NCI-H82 treated with DMSO at 0.1 percent for 48 hours (cell line): ENCODE measurements at regions not wholly inside any gene's neighbourhood (a gene's known extent, or its start where the extent isn't known, plus 50 kb on each side); places are given as distances from the start of the nearest gene placed in this dataset.

ENCODE experiments used
- DNase-seq: peaks from one replicate; lab custom pipeline; 2025; ENCODE audit not compliant: unreplicated experiment; lab: John Stamatoyannopoulos, UW

- DNase-seq: no peak
Observed at GRCh38 chr21:23543333-23543732, 2063.9 kb downstream of the MRPL39 start.

GRCh38 chr21:23542097-23542496 is 2065.2 kb downstream of the MRPL39 start:
- no peak for DNase-seq

- DNase-seq: no peak
Observed at GRCh38 chr21:23541571-23541970, 2065.7 kb downstream of the MRPL39 start.

- DNase-seq: peak; percentile 67
Observed at GRCh38 chr21:23534850-23535249, 2072.4 kb downstream of the MRPL39 start.

GRCh38 chr21:23531444-23531843 is 2075.8 kb downstream of the MRPL39 start:
- DNase-seq: no peak

GRCh38 chr21:23524685-23525084 is 2082.6 kb downstream of the MRPL39 start:
- no peak for DNase-seq

- no peak for DNase-seq
Observed at GRCh38 chr21:23522751-23523150, 2084.5 kb downstream of the MRPL39 start.

GRCh38 chr21:23507501-23507900 is 2099.8 kb downstream of the MRPL39 start:
- no peak for DNase-seq

GRCh38 chr21:23496729-23497128 is 2110.6 kb downstream of the MRPL39 start:
- no peak for DNase-seq

GRCh38 chr21:23488245-23488644 is 2119.0 kb downstream of the MRPL39 start:
- DNase-seq: no peak

- DNase-seq: no peak
Observed at GRCh38 chr21:23480591-23481270, 2126.6 kb downstream of the MRPL39 start.

GRCh38 chr21:23478381-23478780 is 2128.9 kb downstream of the MRPL39 start:
- no peak for DNase-seq

- no peak for DNase-seq
Observed at GRCh38 chr21:23475281-23476219, 2131.7 kb downstream of the MRPL39 start.

GRCh38 chr21:23471877-23472276 is 2135.4 kb downstream of the MRPL39 start:
- DNase-seq: no peak

- DNase-seq: no peak
Observed at GRCh38 chr21:23463365-23463764, 2143.9 kb downstream of the MRPL39 start.

- no peak for DNase-seq
Observed at GRCh38 chr21:23455676-23456075, 2151.6 kb downstream of the MRPL39 start.

- no peak for DNase-seq
Observed at GRCh38 chr21:23452384-23453083, 2154.7 kb downstream of the MRPL39 start.

- DNase-seq: peak; percentile 30
Observed at GRCh38 chr21:23445307-23445706, 2162.0 kb downstream of the MRPL39 start.

- DNase-seq: no peak
Observed at GRCh38 chr21:23438081-23438480, 2169.2 kb downstream of the MRPL39 start.

GRCh38 chr21:23402929-23403520 is 2204.3 kb downstream of the MRPL39 start:
- DNase-seq: no peak

- DNase-seq: no peak
Observed at GRCh38 chr21:23401278-23401677, 2206.0 kb downstream of the MRPL39 start.
